ENCODE measurements at regions not wholly inside any gene's neighbourhood (a gene's known extent, or its start where the extent isn't known, plus 50 kb on each side); places are given as distances from the start of the nearest gene placed in this dataset.

DNA sequence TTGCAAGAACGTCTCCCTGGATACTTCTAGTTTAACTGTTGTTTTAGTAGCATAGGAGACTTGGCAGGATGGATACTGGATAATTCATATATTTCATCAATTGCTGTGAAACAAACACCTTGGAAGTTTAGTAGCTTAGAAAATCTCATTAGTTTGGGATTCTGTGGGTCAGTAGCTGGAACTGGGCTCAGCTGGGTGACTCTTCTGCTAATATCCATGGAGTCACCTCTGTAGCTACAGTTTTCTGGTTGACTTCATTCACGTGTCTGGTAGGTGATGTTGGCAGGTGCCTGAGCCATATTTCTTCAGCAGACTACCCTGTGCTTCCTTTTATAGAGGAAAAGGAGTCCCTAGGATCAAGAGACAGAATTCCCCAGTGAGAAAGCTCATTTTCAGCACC, 208.9 kb upstream of the PFKP start:
- TF ChIP-seq, protein P1, sequence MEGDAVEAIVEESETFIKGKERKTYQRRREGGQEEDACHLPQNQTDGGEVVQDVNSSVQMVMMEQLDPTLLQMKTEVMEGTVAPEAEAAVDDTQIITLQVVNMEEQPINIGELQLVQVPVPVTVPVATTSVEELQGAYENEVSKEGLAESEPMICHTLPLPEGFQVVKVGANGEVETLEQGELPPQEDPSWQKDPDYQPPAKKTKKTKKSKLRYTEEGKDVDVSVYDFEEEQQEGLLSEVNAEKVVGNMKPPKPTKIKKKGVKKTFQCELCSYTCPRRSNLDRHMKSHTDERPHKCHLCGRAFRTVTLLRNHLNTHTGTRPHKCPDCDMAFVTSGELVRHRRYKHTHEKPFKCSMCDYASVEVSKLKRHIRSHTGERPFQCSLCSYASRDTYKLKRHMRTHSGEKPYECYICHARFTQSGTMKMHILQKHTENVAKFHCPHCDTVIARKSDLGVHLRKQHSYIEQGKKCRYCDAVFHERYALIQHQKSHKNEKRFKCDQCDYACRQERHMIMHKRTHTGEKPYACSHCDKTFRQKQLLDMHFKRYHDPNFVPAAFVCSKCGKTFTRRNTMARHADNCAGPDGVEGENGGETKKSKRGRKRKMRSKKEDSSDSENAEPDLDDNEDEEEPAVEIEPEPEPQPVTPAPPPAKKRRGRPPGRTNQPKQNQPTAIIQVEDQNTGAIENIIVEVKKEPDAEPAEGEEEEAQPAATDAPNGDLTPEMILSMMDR (IDR thresholded peaks at IDR 0.05) = no peak
- TF ChIP-seq POLR2AphosphoS5 (IDR thresholded peaks at IDR 0.05; ENCODE audit: insufficient read depth in 1 of 2, low read depth in 1 of 2) = no peak
